H1 (cell line): ENCODE measurements at regions not wholly inside any gene's neighbourhood (a gene's known extent, or its start where the extent isn't known, plus 50 kb on each side); places are given as distances from the start of the nearest gene placed in this dataset.

Source experiments
- CTCF ChIA-PET: fragments of 300-600 bp; sonication (Branson Sonifier 250); formaldehyde crosslinking; loops from one replicate; lab custom pipeline; 2021; ENCODE audit not compliant: partially characterized antibody; lab: Charles Lee
- POLR2A ChIA-PET: fragments of 300-600 bp; sonication (Branson Sonifier 250); formaldehyde crosslinking; loops from one replicate; lab custom pipeline; 2021; ENCODE audit warnings: inconsistent platforms; ENCODE audit not compliant: partially characterized antibody; lab: Charles Lee
- DNase-seq, 2 experiments: peaks; one replicate each; pipeline versions ENCODE4 v3.0.0 to v3.0.0-alpha.2; 2010 to 2022; ENCODE audit warnings: low spot score in 2 of 2, low read depth in 1 of 2, mixed read lengths in 1 of 2
- FAIRE-seq: peaks from 2 replicates; lab custom pipeline; 2011; peaks lifted over from hg19 to GRCh38; lab: Jason Lieb, UNC
- H2AFZ ChIP-seq: 2 replicates; pipeline ENCODE4 v1.8.1; 2012; ENCODE audit warnings: low read length, inconsistent platforms
- H2AK5ac ChIP-seq: 2 replicates; pipeline ENCODE4 v1.6.1; 2013; ENCODE audit warnings: low read depth, low read length
- H2BK120ac ChIP-seq: replicated peaks from 2 replicates; pipeline ENCODE3; 2013; ENCODE audit warnings: low read depth, low read length, inconsistent platforms
- H2BK12ac ChIP-seq: 2 replicates; pipeline ENCODE4 v1.6.1; 2013; ENCODE audit warnings: low read depth, low read length
- H2BK15ac ChIP-seq: 2 replicates; pipeline ENCODE4 v1.6.1; 2013; ENCODE audit warnings: low read length
- H2BK20ac ChIP-seq: 2 replicates; pipeline ENCODE4 v1.6.1; 2013; ENCODE audit warnings: low read length
- H2BK5ac ChIP-seq: 2 replicates; pipeline ENCODE4 v1.6.1; 2013; ENCODE audit warnings: low read depth, low read length
- H3K14ac ChIP-seq: 2 replicates; pipeline ENCODE4 v1.6.1; 2013; ENCODE audit warnings: inconsistent platforms; ENCODE audit not compliant: insufficient read length
- H3K18ac ChIP-seq: 2 replicates; pipeline ENCODE4 v1.6.1; 2013; ENCODE audit warnings: low read length; ENCODE audit errors: extremely low read depth
- H3K23ac ChIP-seq: 2 replicates; pipeline ENCODE4 v1.6.1; 2013; ENCODE audit warnings: inconsistent platforms; ENCODE audit not compliant: insufficient read length
- H3K23me2 ChIP-seq: 2 replicates; pipeline ENCODE4 v1.6.1; 2013; ENCODE audit warnings: low read depth, low read length
- H3K27ac ChIP-seq: 2 replicates; pipeline ENCODE4 v1.6.1; 2011; ENCODE audit warnings: low read depth, low read length, inconsistent platforms
- H3K27me3 ChIP-seq, 4 experiments: replicated peaks in 1 of 4; 1 replicate in 1 of 4; 2 replicates in 3 of 4; pipeline versions ENCODE4 v1.6.1 to v1.8.1; 2011 to 2013; ENCODE audit warnings: low read length in 3 of 4, mild to moderate bottlenecking in 3 of 4, inconsistent platforms in 2 of 4, mixed read lengths in 2 of 4, moderate library complexity in 1 of 4; ENCODE audit not compliant: control insufficient read depth in 3 of 4, insufficient read depth in 3 of 4; ENCODE audit errors: extremely low read depth in 1 of 4
- H3K36me3 ChIP-seq, 4 experiments: 2 replicates each; pipeline versions ENCODE4 v1.6.1 to v1.8.1; 2011 to 2013; ENCODE audit warnings: mild to moderate bottlenecking in 4 of 4, low read length in 3 of 4, moderate library complexity in 2 of 4, control low read depth in 1 of 4, inconsistent platforms in 1 of 4; ENCODE audit not compliant: insufficient read depth in 4 of 4, control insufficient read depth in 2 of 4
- H3K4ac ChIP-seq: replicated peaks from 2 replicates; pipeline ENCODE3; 2013; ENCODE audit warnings: low read length, low read depth, mixed read lengths, inconsistent platforms; ENCODE audit not compliant: insufficient read length
- H3K4me1 ChIP-seq, 4 experiments: replicated peaks in 1 of 4; 1 replicate in 1 of 4; 2 replicates in 3 of 4; pipeline versions ENCODE4 v1.6.1 to v1.8.1; 2011 to 2013; ENCODE audit warnings: low read length in 3 of 4, inconsistent platforms in 2 of 4, mixed read lengths in 1 of 4; ENCODE audit not compliant: insufficient read depth in 4 of 4, control insufficient read depth in 3 of 4
- H3K4me2 ChIP-seq, 2 experiments: 2 replicates each; pipeline versions ENCODE4 v1.6.1 to v1.8.1; 2011 to 2013; ENCODE audit warnings: low read depth in 2 of 2, low read length in 2 of 2, control low read depth in 1 of 2, inconsistent platforms in 1 of 2, mild to moderate bottlenecking in 1 of 2; ENCODE audit not compliant: insufficient read depth in 1 of 2
- H3K4me3 ChIP-seq, 4 experiments: fragments of 200-600, 300-600 bp in 1 of 4; sonication (generic), shearing (Covaris generic), sonication (Bioruptor Twin) in 1 of 4; 2 replicates each; pipeline versions ENCODE4 v1.5.1 to v1.8.1; 2011 to 2016; ENCODE audit warnings: low read length in 4 of 4, low read depth in 3 of 4, control low read depth in 2 of 4, inconsistent platforms in 2 of 4, mild to moderate bottlenecking in 2 of 4, mixed read lengths in 1 of 4, moderate library complexity in 1 of 4; ENCODE audit not compliant: insufficient read depth in 2 of 4; ENCODE audit errors: extremely low read depth in 1 of 4
- H3K56ac ChIP-seq: replicated peaks from 2 replicates; pipeline ENCODE3; 2013; ENCODE audit warnings: low read depth, mild to moderate bottlenecking, mixed read lengths, low read length, inconsistent platforms; ENCODE audit not compliant: insufficient read length
- H3K79me1 ChIP-seq: 2 replicates; pipeline ENCODE4 v1.6.1; 2013; ENCODE audit warnings: low read depth, low read length, control low read depth
- H3K79me2 ChIP-seq, 2 experiments: 2 replicates each; pipeline versions ENCODE4 v1.6.1 to v1.8.1; 2012 to 2013; ENCODE audit warnings: low read length in 2 of 2, mild to moderate bottlenecking in 2 of 2, inconsistent platforms in 1 of 2; ENCODE audit not compliant: insufficient read depth in 2 of 2, control insufficient read depth in 1 of 2
- H3K9ac ChIP-seq, 4 experiments: replicated peaks in 1 of 4; 1 replicate in 1 of 4; 2 replicates in 3 of 4; pipeline versions ENCODE4 v1.6.1 to v1.8.1; 2011 to 2013; ENCODE audit warnings: low read depth in 3 of 4, low read length in 3 of 4, control low read depth in 2 of 4, mild to moderate bottlenecking in 2 of 4, moderate library complexity in 2 of 4, inconsistent platforms in 1 of 4; ENCODE audit errors: extremely low read depth in 1 of 4
- H3K9me3 ChIP-seq, 2 experiments: 2 replicates each; pipeline versions ENCODE4 v1.6.1 to v1.8.1; 2012 to 2013; ENCODE audit warnings: mild to moderate bottlenecking in 2 of 2, moderate library complexity in 2 of 2, control low read depth in 1 of 2, inconsistent platforms in 1 of 2, low read depth in 1 of 2, low read length in 1 of 2, mixed read lengths in 1 of 2; ENCODE audit not compliant: insufficient read depth in 2 of 2
- H4K20me1 ChIP-seq, 2 experiments: replicated peaks in 1 of 2; 2 replicates each; pipeline versions ENCODE3 to v1.8.1; 2011 to 2013; ENCODE audit warnings: inconsistent platforms in 2 of 2, low read length in 2 of 2, mild to moderate bottlenecking in 1 of 2; ENCODE audit not compliant: insufficient read depth in 2 of 2, control insufficient read depth in 1 of 2
- H4K5ac ChIP-seq: 2 replicates; pipeline ENCODE4 v1.6.1; 2013; ENCODE audit warnings: low read length, low read depth, mixed read lengths, inconsistent platforms; ENCODE audit not compliant: insufficient read length
- H4K8ac ChIP-seq: 2 replicates; pipeline ENCODE4 v1.8.0; 2013; ENCODE audit warnings: mild to moderate bottlenecking, moderate library complexity, low read length, inconsistent platforms; ENCODE audit not compliant: insufficient read depth; ENCODE audit errors: extremely low read depth
- H4K91ac ChIP-seq: replicated peaks from 2 replicates; pipeline ENCODE3; 2013; ENCODE audit warnings: low read length, mixed read lengths, inconsistent platforms; ENCODE audit not compliant: insufficient read length
- ASH2L ChIP-seq: fragments of 200-600, 300-600 bp; sonication (generic); IDR thresholded peaks from one replicate; pipeline ENCODE4 v1.7.1; 2017; ENCODE audit warnings: low read length
- EP300 ChIP-seq, 2 experiments: IDR thresholded peaks; 1 replicate in 1 of 2; 2 replicates in 1 of 2; pipeline ENCODE4 v1.6.1; 2011 to 2012; ENCODE audit warnings: low read depth in 2 of 2, low read length in 2 of 2, mild to moderate bottlenecking in 2 of 2, borderline replicate concordance in 1 of 2, inconsistent platforms in 1 of 2, moderate library complexity in 1 of 2
- KDM1A ChIP-seq: fragments of 200-600, 300-600 bp; sonication (generic); IDR thresholded peaks from 2 replicates; pipeline ENCODE4 v1.7.1; 2016; ENCODE audit warnings: mild to moderate bottlenecking, low read length, borderline replicate concordance
- NANOG ChIP-seq: IDR thresholded peaks from 2 replicates; pipeline ENCODE4 v1.6.1; 2011; ENCODE audit warnings: low read length, low read depth, mild to moderate bottlenecking, inconsistent platforms; ENCODE audit not compliant: insufficient read depth, poor library complexity, severe bottlenecking
- PHF8 ChIP-seq: fragments of 200-600 bp; sonication (generic); conservative IDR thresholded peaks from 2 replicates; pipeline ENCODE4 v1.7.1; 2012; ENCODE audit warnings: low read depth, mild to moderate bottlenecking, inconsistent platforms, low read length, moderate library complexity
- SP2 ChIP-seq: IDR thresholded peaks from 2 replicates; pipeline ENCODE4 v1.6.1; 2012; ENCODE audit warnings: mild to moderate bottlenecking, low read length, inconsistent platforms
- SP4 ChIP-seq: IDR thresholded peaks from 2 replicates; pipeline ENCODE4 v1.6.1; 2012; ENCODE audit warnings: low read length, inconsistent platforms
- WGBS, 2 experiments: shearing (Covaris generic) in 1 of 2; methylation state at CpG; one replicate each; pipeline versions ENCODE4 v1.1.6 to v1.1.7; 2013 to 2015; ENCODE audit warnings: low lambda C conversion rate in 2 of 2, mixed read lengths in 2 of 2, inconsistent platforms in 1 of 2, low coverage in 1 of 2, missing lambda C conversion rate in 1 of 2; ENCODE audit not compliant: insufficient replicate concordance in 2 of 2, insufficient coverage in 1 of 2, insufficient read length in 1 of 2; ENCODE audit errors: extremely low coverage in 1 of 2, missing lambda C conversion rate in 1 of 2; 5-methylcytosine and 5-hydroxymethylcytosine counted together

GRCh38 chr3:80550174-80550573 is 782.4 kb upstream of the ROBO1 start:
- 88% methylated on average over 5 of the region's 5 CpGs; no CpG with 5 or more reads in 1 of the 2 experiments for WGBS, 2 experiments
- no peak for TF ChIP-seq SP4
- no peak for TF ChIP-seq SP2
- no peak for TF ChIP-seq EP300 (IDR thresholded peaks at IDR 0.05; ENCODE audit: borderline replicate concordance in 1 of 2, low read depth in 2 of 2, low read length in 2 of 2)
- no peak for TF ChIP-seq KDM1A
- no peak for TF ChIP-seq PHF8
- TF ChIP-seq NANOG: no peak
- no peak for TF ChIP-seq ASH2L

More at GRCh38 chr3:80550174-80550573, 782.4 kb upstream of the ROBO1 start:
- Histone ChIP-seq H3K79me1 (no peaks in the 10 kb centered on the region), H3K4ac (no peak overlapping the region), H2BK12ac (no peak overlapping the region), H4K91ac (no peak overlapping the region), H3K23ac (no peak overlapping the region), H2BK15ac (no peak overlapping the region), H3K36me3 (no peaks in the 10 kb centered on the region), H3K79me2 (no peaks in the 10 kb centered on the region), H2BK5ac (no peak overlapping the region), H3K56ac (no peak overlapping the region), H3K9ac (no peak overlapping the region), H3K14ac (no peak overlapping the region), H4K20me1 (no peaks in the 10 kb centered on the region), H3K18ac (no peak overlapping the region), H3K27ac (no peak overlapping the region), H2AK5ac (no peak overlapping the region), H3K4me1 (no peaks in the 10 kb centered on the region), H2BK120ac (no peak overlapping the region), H3K4me2 (no peak overlapping the region), H2AFZ (no peak overlapping the region), H3K4me3 (no peak overlapping the region), H4K8ac (no peak overlapping the region), H3K23me2 (no peaks in the 10 kb centered on the region; the same call in 1 of the 2 replicates), H2BK20ac (no peak overlapping the region), H3K9me3 (no peaks in the 10 kb centered on the region), H3K27me3 (no peaks in the 10 kb centered on the region), H4K5ac (no peak overlapping the region)
- POLR2A ChIA-PET: no interaction called here
- DNase-seq (no peak), FAIRE-seq (no peak)
- CTCF ChIA-PET: no interaction called here
